Dedifferentiated amniotic fluid mesenchymal stem cell (primary cell): ENCODE measurements at regions not wholly inside any gene's neighbourhood (a gene's known extent, or its start where the extent isn't known, plus 50 kb on each side); places are given as distances from the start of the nearest gene placed in this dataset.
A peak's percentile ranks its signal among the peaks of the same experiment; 100 is the strongest.
"Not testable (repeated sequence)": the region's sequence is repeated elsewhere in the genome, so short reads cannot be mapped to it uniquely, and the experiment has no call there.

ENCODE experiments used
- DNase-seq: peaks from one replicate; pipeline ENCODE4 v3.0.0-alpha.2; 2016; ENCODE audit errors: extremely low spot score

DNA sequence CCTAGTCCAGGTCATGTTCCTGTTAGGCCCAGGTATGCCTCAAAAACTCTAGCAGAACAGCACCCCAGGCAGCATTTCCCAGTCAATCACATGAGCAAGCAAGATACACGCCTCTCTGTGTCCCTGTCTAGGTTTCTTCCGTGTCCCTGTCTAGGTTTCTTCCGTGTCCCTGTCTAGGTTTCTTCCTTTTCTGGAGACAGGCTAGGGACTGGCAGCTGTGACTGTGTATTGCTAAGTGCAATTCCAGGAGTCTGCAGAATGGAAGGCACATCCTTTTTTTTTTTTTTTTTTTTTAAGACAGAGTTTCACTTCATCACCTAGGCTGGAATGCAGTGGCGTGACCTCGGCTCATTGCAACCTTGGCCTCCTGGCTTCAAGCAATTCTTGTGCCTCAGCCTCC, 77.6 kb downstream of the SETD4 start:
- no peak for DNase-seq

GRCh38 chr21:35981514-35982070, 78.7 kb downstream of the SETD4 start:
- DNase-seq, result no peak

DNA sequence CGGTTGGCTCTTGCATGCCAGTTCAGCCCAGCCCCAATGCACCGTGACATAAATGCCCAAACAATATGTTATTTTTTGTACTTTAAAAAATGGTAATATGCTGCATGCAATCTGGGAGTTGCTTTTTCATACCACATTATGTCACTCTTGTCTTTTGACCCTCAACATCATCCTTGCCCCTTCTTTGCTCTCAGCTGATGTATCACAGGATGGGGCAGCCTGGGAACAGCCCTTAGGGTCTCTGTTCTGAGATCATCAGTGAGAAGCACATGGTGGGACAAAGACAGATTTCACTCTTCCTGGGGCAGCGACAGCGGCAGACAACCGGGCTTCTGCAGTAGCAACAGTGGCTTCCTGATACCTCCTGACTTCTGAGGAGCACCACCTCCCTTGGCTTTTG, 79.5 kb downstream of the SETD4 start:
- no peak for DNase-seq

- not testable (repeated sequence) for DNase-seq
Observed at GRCh38 chr21:35977860-35978259, 82.5 kb downstream of the SETD4 start.

GRCh38 chr21:35976929-35977328, 83.4 kb downstream of the SETD4 start:
- no peak for DNase-seq

DNA sequence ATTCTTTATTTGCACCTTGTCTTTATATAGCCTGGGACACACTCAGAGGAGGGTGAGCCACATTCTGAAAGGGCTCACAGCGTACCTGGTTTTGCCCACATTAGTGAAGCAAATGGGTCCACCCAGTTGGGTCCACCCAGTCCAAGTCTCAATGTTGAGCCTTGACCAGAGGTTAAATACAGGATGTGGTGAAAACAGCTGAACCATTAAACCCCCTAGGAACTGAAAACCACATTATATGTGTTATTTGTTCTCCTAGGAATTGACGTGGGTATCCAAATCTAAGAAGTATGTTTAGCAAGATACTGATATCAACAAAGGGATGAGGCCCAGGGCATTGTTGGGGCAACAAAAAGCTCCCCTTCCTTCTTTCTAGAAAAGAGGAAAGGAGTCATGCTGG, 83.8 kb downstream of the SETD4 start:
- DNase-seq, result no peak

DNA sequence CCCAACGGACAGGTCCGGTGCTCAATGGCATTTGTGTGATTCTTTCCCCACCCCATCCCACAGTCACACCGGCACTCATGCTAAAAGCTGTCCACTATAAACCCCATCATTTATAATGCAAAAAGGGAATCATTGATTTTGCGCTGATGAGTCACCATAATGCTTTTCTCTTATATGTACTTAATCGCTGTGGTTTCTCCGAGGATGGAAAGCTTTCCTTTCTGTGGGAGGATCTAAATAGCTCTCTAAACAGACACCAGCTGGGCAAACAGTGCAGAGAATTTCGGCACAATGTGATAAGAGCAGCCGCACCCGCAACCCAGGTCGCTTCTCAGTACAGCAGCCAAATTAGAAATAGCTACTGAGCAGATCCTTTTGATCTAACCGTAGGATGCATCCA, 85.6 kb downstream of the SETD4 start:
- no peak for DNase-seq

DNA sequence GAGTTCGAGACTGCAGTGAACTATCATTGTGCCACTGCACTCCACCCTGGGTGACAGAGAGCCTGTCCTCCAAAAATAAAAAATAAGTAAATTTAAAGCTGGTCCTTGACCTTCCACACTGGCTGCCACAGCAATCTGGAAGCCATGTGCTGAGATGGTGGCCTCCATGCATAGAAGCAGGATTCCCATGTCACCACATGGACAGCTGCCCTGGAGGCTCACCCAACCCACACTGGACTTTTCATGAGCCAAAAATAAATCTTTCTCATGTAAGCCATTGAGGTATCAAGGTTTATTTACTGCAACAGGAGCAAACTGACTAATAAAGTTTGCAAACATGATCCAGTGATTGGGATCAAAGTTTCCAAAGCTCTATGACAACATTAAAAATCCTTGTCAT, 88.5 kb downstream of the SETD4 start:
- DNase-seq, result no peak

- DNase-seq, result no peak
Observed at GRCh38 chr21:35969281-35969680, 91.0 kb downstream of the SETD4 start.

- DNase-seq, result no peak
Observed at GRCh38 chr21:35968564-35968963, 91.8 kb downstream of the SETD4 start.

DNA sequence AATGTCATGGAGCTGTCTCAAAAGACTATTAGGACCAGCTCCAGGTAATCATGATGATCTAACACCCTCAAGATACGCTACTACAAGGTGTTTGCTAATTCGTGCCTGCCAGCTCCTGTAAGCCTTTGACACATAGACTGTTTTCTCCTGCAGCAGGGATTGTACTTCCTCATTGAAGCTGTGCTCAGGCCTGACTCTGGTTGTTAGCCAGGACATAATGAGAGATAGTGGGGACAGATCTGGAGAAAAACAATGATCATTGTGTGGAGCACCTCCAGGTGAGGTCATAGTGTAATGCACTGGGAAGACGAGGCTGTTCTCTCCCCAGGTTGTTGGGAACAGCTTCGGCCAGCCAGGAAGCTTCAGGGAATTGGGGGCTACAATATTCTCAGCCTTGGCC, 94.6 kb downstream of the SETD4 start:
- no peak for DNase-seq

GRCh38 chr21:35963920-35964451, 96.3 kb downstream of the SETD4 start:
- DNase-seq, result no peak

GRCh38 chr21:35962917-35963316, 97.4 kb downstream of the SETD4 start:
- DNase-seq, result no peak

DNA sequence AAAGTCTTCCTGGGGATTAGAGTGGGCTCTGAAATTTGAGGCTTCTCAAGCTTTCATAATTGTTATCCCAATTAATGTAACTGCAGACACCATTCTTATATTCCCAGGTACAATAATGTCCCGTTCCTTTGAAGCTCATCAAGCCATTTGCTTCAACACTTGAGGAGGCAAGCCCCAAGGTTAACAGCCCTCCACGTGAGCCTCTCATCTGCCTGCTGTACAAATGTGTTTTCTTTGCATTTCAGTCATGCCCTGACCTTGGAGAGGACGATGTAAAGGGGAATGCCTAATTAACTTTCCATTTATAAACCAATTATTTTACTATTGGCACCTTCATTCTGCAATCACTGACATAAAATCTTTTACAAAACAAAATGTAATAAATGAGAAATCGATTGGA, 106.3 kb downstream of the SETD4 start:
- no peak for DNase-seq

DNA sequence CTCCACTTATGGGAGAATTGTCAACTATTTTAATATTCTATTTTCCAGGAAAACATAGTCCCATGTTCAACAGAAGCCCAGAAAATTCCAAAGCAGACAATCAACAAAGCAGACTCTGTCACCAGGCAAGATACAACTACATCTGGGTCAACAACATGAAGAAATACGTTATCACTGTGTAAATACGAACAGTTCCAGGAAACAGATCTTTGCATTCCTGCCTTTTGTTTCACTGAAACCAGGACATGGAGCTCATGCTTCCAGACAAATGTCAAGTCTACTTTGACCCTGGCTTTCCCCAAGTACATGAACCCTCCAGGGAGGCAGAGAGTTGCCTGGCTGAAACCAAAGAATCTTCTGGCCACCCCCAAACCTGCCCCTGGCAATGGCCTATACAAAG, 106.7 kb downstream of the SETD4 start:
- no peak for DNase-seq

DNA sequence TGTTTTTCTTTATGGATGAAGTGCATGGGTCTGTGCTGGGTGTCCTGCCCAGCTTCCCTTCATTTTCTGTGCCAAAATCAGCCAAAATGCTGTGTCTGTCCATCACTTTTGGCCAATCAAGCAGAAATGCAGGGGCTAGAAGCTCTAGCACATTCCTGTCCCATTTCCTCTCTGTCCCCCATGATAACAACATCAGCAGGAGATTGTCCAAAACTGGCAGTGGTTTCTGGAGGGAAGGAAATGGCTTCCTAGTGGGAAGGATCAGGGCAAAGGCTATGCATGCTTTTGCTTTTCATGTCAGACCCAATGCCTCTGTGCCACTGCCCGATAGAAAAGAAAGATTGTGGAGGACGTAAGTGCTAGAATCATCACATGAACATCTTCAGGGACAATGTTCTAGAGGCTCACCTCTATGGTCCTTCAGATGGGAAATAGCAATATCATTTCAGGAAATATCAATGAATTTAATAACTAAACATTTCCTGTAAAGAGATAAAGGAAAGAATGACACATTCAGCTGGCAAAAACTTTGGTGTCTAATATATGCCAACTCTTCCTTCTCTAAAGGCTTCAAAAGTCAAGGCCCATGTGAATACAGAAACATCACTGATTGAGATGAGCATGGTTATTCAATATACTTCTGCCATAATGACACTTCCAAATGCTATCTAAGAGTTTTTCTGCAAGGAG, 107.5 kb downstream of the SETD4 start:
- DNase-seq, result no peak

GRCh38 chr21:35948982-35949381, 111.3 kb downstream of the SETD4 start:
- no peak for DNase-seq

GRCh38 chr21:35945089-35945671, 115.1 kb downstream of the SETD4 start:
- DNase-seq, result no peak

DNA sequence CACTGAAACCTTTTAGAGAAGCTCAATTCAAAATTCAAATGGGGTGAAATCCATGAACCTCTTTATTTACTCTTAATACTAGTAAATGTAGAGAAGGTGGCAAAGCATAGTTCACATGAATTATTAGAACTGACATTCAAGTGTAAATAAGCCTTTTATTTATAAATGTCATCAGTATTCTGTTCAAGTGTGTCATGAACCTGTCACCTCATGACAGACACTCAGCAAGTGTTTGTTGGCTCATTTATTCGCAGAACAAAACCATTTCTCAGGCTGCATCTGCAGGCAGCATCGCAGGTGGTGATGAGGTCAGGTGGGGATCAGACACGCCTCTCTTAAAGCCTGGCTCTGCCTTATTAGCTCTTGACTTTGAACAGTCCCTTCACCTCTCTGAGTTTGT, 116.6 kb downstream of the SETD4 start:
- no peak for DNase-seq

DNA sequence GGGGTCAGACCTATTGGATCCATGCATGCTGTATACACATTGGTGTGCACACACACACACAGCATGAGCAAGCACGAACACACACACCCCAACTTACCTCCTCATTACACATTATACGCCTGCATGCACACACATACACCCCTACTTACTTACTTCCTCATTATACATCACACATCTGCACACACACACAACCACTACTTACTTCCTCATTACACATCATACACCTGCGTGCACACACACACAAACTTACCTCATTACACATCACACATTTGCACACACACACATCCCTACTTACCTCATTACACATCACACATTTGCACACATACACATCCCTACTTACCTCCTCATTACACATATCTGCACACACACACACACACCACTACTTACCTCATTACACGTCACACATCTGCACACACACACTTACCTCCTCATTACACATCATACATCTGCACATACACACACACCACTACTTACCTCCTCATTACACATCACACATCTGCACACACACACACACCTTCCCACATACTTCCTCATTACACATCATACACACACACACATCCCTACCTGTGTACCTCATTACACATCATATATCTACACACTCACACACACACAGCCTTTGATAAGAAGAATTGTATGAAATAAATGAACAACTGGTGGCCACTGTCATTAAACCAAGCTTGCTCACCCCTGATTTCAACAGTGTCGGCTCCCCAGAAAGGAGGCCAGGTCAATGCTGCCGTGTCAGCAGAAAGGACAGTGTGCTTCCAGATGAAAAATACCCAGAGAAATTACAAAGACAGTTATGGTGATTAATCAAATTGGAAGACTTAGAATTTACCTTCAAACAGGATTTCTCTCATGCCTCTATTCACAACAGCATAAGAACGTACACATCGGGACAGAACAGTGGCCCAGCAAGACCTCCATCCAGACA, 117.8 kb downstream of the SETD4 start:
- DNase-seq, result no peak

GRCh38 chr21:35940074-35940927, 120.0 kb downstream of the SETD4 start:
- peak; percentile 68 for DNase-seq
